Astrocyte (in vitro differentiated cells and primary cell): ENCODE measurements at regions not wholly inside any gene's neighbourhood (a gene's known extent, or its start where the extent isn't known, plus 50 kb on each side); places are given as distances from the start of the nearest gene placed in this dataset.

Experiments
- EZH2 ChIP-seq: IDR thresholded peaks from 2 replicates; pipeline ENCODE4 v1.6.1; 2012; ENCODE audit warnings: mild to moderate bottlenecking, low read length, inconsistent platforms; ENCODE audit not compliant: insufficient read depth
- TF ChIP-seq, protein P1 (sequence below): IDR thresholded peaks from 2 replicates; pipeline ENCODE4 v1.5.1; 2011; ENCODE audit warnings: low read depth, mild to moderate bottlenecking, inconsistent platforms, low read length, moderate library complexity; ENCODE audit not compliant: insufficient read depth

DNA sequence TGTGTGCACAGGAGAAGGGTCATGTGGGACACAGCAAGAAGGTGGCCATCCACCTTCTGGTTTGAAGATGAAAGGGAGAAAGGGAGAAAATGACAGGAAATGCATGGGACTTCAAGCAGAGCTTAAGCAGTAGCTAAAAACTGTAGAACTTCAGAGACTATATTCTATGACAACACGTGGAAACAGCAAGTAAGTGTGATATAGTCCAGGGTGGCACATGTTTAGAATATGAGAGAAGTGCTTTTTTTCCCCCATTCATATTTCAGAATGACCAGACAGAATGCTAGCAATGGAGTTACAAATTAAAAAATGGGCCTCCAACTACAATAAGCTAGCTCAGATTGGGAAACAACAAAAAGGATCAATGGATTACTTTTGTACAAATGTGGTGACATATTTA lies 1042.2 kb downstream of the TMEM182 start:
- TF ChIP-seq, protein P1, sequence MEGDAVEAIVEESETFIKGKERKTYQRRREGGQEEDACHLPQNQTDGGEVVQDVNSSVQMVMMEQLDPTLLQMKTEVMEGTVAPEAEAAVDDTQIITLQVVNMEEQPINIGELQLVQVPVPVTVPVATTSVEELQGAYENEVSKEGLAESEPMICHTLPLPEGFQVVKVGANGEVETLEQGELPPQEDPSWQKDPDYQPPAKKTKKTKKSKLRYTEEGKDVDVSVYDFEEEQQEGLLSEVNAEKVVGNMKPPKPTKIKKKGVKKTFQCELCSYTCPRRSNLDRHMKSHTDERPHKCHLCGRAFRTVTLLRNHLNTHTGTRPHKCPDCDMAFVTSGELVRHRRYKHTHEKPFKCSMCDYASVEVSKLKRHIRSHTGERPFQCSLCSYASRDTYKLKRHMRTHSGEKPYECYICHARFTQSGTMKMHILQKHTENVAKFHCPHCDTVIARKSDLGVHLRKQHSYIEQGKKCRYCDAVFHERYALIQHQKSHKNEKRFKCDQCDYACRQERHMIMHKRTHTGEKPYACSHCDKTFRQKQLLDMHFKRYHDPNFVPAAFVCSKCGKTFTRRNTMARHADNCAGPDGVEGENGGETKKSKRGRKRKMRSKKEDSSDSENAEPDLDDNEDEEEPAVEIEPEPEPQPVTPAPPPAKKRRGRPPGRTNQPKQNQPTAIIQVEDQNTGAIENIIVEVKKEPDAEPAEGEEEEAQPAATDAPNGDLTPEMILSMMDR: no peak
- no peak for TF ChIP-seq EZH2
